ENCODE measurements at regions not wholly inside any gene's neighbourhood (a gene's known extent, or its start where the extent isn't known, plus 50 kb on each side); places are given as distances from the start of the nearest gene placed in this dataset.

GRCh38 chr2:191538334-191538903 lies 139.5 kb upstream of the NABP1 start:
- no peak for TF ChIP-seq CTCF (IDR thresholded peaks at IDR 0.05; ENCODE audit: low read depth, low read length)
- TF ChIP-seq EZH2phosphoT487 (IDR thresholded peaks at IDR 0.05; ENCODE audit: low read depth): no peak

Data from OCI-LY3 (cell line).